VCaP (cell line): ENCODE measurements at regions not wholly inside any gene's neighbourhood (a gene's known extent, or its start where the extent isn't known, plus 50 kb on each side); places are given as distances from the start of the nearest gene placed in this dataset.

Experiments used
- H3K27ac ChIP-seq: fragments of 450-650 bp; 2 replicates; pipeline ENCODE4 v1.5.1; 2017
- CTCF ChIP-seq: fragments of 450-650 bp; conservative IDR thresholded peaks from 2 replicates; pipeline ENCODE4 v1.5.1; 2017; ENCODE audit warnings: mild to moderate bottlenecking, moderate library complexity

DNA sequence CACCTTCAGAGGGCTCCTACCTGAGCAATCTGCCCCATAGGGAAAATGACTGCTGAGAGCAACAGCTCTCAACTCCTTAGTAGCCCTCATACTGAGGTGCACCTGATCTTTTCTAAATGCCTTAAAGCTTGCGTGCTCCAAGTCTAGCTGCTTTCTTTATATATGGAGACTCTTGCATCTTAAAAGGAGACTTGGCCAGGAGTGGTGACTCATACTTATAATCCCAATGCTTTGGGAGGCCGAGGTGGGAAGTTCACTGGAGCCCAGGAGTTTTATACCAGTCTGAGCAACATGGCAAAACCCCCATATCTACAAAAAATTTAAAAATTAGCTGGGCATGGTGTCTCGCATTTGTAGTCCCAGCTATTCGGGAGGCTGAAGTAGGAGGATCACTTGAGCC, 78.1 kb upstream of the TRIM2 start:
- no peak overlapping the region for H3K27ac ChIP-seq
- no peak for TF ChIP-seq CTCF

- H3K27ac ChIP-seq: peak overlapping the region; percentile 35; the same call in 1 of the 2 replicates
- peak; percentile 86 for TF ChIP-seq CTCF
Observed at GRCh38 chr4:153127760-153128494, 76.3 kb upstream of the TRIM2 start.

- H3K27ac ChIP-seq: no peak overlapping the region
- TF ChIP-seq CTCF: no peak; the same call in 1 of the 2 replicates
Observed at GRCh38 chr4:153131596-153131995, 72.6 kb upstream of the TRIM2 start.

DNA sequence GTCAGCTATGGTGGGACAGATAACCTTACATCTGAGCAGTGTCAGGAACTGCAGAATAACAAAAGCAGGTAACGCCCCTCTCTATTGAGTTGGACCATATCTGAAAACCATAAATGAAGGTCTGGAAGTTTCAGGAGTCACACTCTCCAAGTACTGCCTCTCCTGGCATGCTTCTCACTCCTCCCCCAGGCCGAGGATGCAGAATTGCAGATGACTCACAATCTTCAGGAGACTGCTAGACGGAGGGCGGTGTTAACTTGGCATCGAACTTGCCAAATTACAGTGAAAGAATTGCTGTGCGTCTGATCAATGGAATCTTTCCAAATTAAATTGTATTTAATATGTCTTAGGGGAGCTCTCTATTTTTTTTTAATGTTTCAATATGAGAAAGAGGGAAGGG, 67.1 kb upstream of the TRIM2 start:
- H3K27ac ChIP-seq: no peak overlapping the region
- TF ChIP-seq CTCF: no peak

- no peak overlapping the region for H3K27ac ChIP-seq
- TF ChIP-seq CTCF: no peak
Observed at GRCh38 chr4:153137677-153138630, 66.3 kb upstream of the TRIM2 start.

GRCh38 chr4:153138736-153139135, 65.5 kb upstream of the TRIM2 start:
- H3K27ac ChIP-seq: no peak overlapping the region
- TF ChIP-seq CTCF: no peak

- H3K27ac ChIP-seq: no peak overlapping the region
- TF ChIP-seq CTCF: no peak
Observed at GRCh38 chr4:153140294-153140693, 63.9 kb upstream of the TRIM2 start.
